Lower leg skin (tissue), 3 donors: ENCODE measurements at regions not wholly inside any gene's neighbourhood (a gene's known extent, or its start where the extent isn't known, plus 50 kb on each side); places are given as distances from the start of the nearest gene placed in this dataset.

ENCODE experiments used
- POLR2A ChIP-seq, 2 donors: fragments of 450-650 bp; IDR thresholded peaks; one replicate each; pipeline ENCODE4 v1.6.1; 2016 to 2017; ENCODE audit warnings: antibody characterized with exemption in 2 of 2, mild to moderate bottlenecking in 1 of 2, moderate library complexity in 1 of 2
- TF ChIP-seq, protein P1 (sequence below), 3 donors: fragments of 450-650 bp; IDR thresholded peaks; one replicate each; pipeline ENCODE4 v1.5.1; 2016; ENCODE audit warnings: antibody characterized with exemption in 3 of 3, mild to moderate bottlenecking in 3 of 3, moderate library complexity in 2 of 3

- TF ChIP-seq, protein P1, sequence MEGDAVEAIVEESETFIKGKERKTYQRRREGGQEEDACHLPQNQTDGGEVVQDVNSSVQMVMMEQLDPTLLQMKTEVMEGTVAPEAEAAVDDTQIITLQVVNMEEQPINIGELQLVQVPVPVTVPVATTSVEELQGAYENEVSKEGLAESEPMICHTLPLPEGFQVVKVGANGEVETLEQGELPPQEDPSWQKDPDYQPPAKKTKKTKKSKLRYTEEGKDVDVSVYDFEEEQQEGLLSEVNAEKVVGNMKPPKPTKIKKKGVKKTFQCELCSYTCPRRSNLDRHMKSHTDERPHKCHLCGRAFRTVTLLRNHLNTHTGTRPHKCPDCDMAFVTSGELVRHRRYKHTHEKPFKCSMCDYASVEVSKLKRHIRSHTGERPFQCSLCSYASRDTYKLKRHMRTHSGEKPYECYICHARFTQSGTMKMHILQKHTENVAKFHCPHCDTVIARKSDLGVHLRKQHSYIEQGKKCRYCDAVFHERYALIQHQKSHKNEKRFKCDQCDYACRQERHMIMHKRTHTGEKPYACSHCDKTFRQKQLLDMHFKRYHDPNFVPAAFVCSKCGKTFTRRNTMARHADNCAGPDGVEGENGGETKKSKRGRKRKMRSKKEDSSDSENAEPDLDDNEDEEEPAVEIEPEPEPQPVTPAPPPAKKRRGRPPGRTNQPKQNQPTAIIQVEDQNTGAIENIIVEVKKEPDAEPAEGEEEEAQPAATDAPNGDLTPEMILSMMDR (IDR thresholded peaks at IDR 0.05), result no peak
- no peak for TF ChIP-seq POLR2A (IDR thresholded peaks at IDR 0.05)
Observed at GRCh38 chr10:130808686-130809085, 502.8 kb downstream of the TCERG1L start.
